NCI-H460 (cell line): ENCODE measurements at regions not wholly inside any gene's neighbourhood (a gene's known extent, or its start where the extent isn't known, plus 50 kb on each side); places are given as distances from the start of the nearest gene placed in this dataset.
"Not testable (repeated sequence)": the region's sequence is repeated elsewhere in the genome, so short reads cannot be mapped to it uniquely, and the experiment has no call there.

Experiments
- DNase-seq: peaks from one replicate; pipeline ENCODE4 v3.0.0-alpha.2; 2016; ENCODE audit warnings: low read depth; ENCODE audit errors: extremely low read depth

- DNase-seq, result no peak
These were observed 104.4 kb upstream of the CXCL13 start for GRCh38 chr4:77501240-77501639.

GRCh38 chr4:77501851-77502250 lies 103.8 kb upstream of the CXCL13 start:
- DNase-seq, result no peak

- DNase-seq, result no peak
These were observed 101.2 kb upstream of the CXCL13 start for GRCh38 chr4:77504407-77504806.

GRCh38 chr4:77505275-77505957 lies 100.2 kb upstream of the CXCL13 start:
- no peak for DNase-seq

- DNase-seq, result no peak
These were observed 99.7 kb upstream of the CXCL13 start for GRCh38 chr4:77505958-77506319.

GRCh38 chr4:77510367-77510766 lies 95.3 kb upstream of the CXCL13 start:
- DNase-seq, result no peak

DNA sequence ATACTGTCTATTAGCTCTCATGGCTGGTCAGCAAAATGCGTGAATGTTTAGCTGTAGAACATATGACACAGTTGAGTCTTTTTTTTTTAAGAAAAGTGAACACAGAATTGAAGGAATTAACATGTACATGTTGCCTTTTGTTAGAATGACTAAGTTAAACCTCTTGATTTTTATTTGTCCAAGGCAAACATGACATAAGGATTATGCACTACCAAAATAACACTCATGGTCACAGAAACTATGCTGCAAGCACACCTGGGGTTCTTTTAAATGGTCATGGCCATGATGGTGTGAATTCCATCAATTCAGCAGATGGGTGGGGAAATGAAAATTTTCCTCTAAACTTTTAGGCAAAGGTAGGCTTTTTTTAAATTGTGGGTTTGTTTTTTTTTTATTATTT lies 80.1 kb upstream of the CXCL13 start:
- DNase-seq, result no peak

- not testable (repeated sequence) for DNase-seq
These were observed 77.7 kb upstream of the CXCL13 start for GRCh38 chr4:77527900-77528299.

DNA sequence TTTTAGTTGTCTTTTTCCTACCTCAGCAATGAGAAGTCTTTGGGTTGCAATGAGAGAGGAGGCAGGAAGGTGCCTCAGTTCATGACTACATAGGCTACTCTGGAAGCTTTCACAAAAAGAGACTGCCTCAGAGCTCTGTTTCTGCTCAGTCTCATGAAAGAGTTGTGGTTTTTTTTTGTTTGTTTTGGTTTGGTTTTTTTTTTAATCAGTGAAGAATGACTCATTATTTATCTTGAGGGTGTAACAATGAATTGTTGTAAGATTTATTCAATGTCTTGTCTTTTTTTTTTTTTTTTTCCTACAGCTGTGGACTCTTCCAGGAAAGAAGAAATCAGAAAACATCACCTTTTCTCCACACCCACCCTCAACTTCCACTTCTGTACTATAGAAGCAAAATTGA lies 67.5 kb upstream of the CXCL13 start:
- peak; percentile 13 for DNase-seq

DNA sequence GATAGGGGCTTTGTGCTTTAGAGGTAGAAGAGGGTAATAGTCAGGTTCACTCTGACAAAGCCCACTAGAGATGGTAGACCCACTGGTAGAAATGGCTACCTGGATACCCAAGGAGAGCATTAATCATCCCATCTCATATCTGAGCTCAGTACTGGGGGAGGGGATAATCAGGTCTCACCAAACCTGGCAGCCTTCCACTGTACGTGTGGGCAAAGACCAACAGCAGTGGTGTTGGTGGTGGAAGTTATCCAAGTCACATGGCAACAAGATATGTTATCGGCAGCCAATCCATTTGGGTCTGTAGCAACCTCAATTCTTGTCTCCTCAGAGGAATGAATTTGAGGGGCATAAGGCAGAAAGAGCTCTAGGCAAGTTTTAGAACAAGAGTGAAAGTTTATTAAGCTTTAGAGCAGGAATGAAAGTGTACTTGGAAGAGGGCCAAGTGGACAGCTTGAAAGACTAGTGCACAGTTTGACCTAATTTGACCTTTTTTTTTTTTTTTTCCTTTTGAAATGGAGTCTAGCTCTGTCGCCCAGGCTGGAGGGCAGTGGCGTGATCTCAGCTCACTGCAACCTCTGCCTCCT lies 67.0 kb upstream of the CXCL13 start:
- DNase-seq, result no peak
